ENCODE measurements at regions not wholly inside any gene's neighbourhood (a gene's known extent, or its start where the extent isn't known, plus 50 kb on each side); places are given as distances from the start of the nearest gene placed in this dataset.
"Not testable (repeated sequence)": the region's sequence is repeated elsewhere in the genome, so short reads cannot be mapped to it uniquely, and the experiment has no call there.

GRCh38 chr7:27457603-27458565 is 204.8 kb downstream of the HIBADH start:
- H3K27me3 ChIP-seq (ENCODE audit: control insufficient read depth, insufficient read depth, low read length); H3K4me3 ChIP-seq (ENCODE audit: low read length); H3K9me3 ChIP-seq (ENCODE audit: control insufficient read depth, low read depth, low read length); DNase-seq; H3K27ac ChIP-seq (ENCODE audit: low read length); H3K36me3 ChIP-seq (ENCODE audit: control insufficient read depth, insufficient read depth, low read length); H3K4me1 ChIP-seq (ENCODE audit: control insufficient read depth, insufficient read depth, low read length): not testable (repeated sequence)
- WGBS (ENCODE audit: insufficient coverage, low lambda C conversion rate) = 100% methylated on average over 1 of the region's 35 CpGs

GRCh38 chr7:27459021-27459730 is 203.5 kb downstream of the HIBADH start:
- Histone ChIP-seq H3K27me3 (ENCODE audit: control insufficient read depth, insufficient read depth, low read length) (peaks cover under 1% of the 10 kb centered on the region), H3K27ac (ENCODE audit: low read length) (no peak overlapping the region), H3K4me3 (ENCODE audit: low read length) (no peak overlapping the region), H3K36me3 (ENCODE audit: control insufficient read depth, insufficient read depth, low read length) (no peaks in the 10 kb centered on the region), H3K9me3 (ENCODE audit: control insufficient read depth, low read depth, low read length) (no peaks in the 10 kb centered on the region), H3K4me1 (ENCODE audit: control insufficient read depth, insufficient read depth, low read length) (no peaks in the 10 kb centered on the region)
- 80% methylated on average over 1 of the region's 4 CpGs for WGBS (ENCODE audit: insufficient coverage, low lambda C conversion rate)
- DNase-seq = no peak

GRCh38 chr7:27459731-27460053 is 203.0 kb downstream of the HIBADH start:
- Histone ChIP-seq H3K27ac (ENCODE audit: low read length) (no peak overlapping the region), H3K27me3 (ENCODE audit: control insufficient read depth, insufficient read depth, low read length) (peaks cover 3% of the 10 kb centered on the region), H3K4me3 (ENCODE audit: low read length) (no peak overlapping the region), H3K9me3 (ENCODE audit: control insufficient read depth, low read depth, low read length) (no peaks in the 10 kb centered on the region), H3K4me1 (ENCODE audit: control insufficient read depth, insufficient read depth, low read length) (no peaks in the 10 kb centered on the region), H3K36me3 (ENCODE audit: control insufficient read depth, insufficient read depth, low read length) (no peaks in the 10 kb centered on the region)
- WGBS (ENCODE audit: insufficient coverage, low lambda C conversion rate) = 83% methylated on average over 1 of the region's 2 CpGs
- DNase-seq = no peak

- no CpG with 5 or more reads among the region's 8 CpGs for WGBS (ENCODE audit: insufficient coverage, low lambda C conversion rate)
Measured at GRCh38 chr7:27462575-27463270, 200.0 kb downstream of the HIBADH start.

GRCh38 chr7:27464970-27465369 is 197.7 kb downstream of the HIBADH start:
- no peaks in the 10 kb centered on the region for H3K4me1 ChIP-seq (ENCODE audit: control insufficient read depth, insufficient read depth, low read length)
- no peak overlapping the region for H3K4me3 ChIP-seq (ENCODE audit: low read length)
- WGBS (ENCODE audit: insufficient coverage, low lambda C conversion rate) = 83% methylated on average over 2 of the region's 2 CpGs
- H3K27me3 ChIP-seq (ENCODE audit: control insufficient read depth, insufficient read depth, low read length) = peaks cover 27% of the 10 kb centered on the region
- no peaks in the 10 kb centered on the region for H3K36me3 ChIP-seq (ENCODE audit: control insufficient read depth, insufficient read depth, low read length)
- no peaks in the 10 kb centered on the region for H3K9me3 ChIP-seq (ENCODE audit: control insufficient read depth, low read depth, low read length)
- DNase-seq = no peak
- H3K27ac ChIP-seq (ENCODE audit: low read length) = no peak overlapping the region

More at GRCh38 chr7:27462575-27463270, 200.0 kb downstream of the HIBADH start:
- H3K27ac ChIP-seq (ENCODE audit: low read length) = no peak overlapping the region
- no peaks in the 10 kb centered on the region for H3K36me3 ChIP-seq (ENCODE audit: control insufficient read depth, insufficient read depth, low read length)
- no peaks in the 10 kb centered on the region for H3K4me1 ChIP-seq (ENCODE audit: control insufficient read depth, insufficient read depth, low read length)
- H3K9me3 ChIP-seq (ENCODE audit: control insufficient read depth, low read depth, low read length) = no peaks in the 10 kb centered on the region
- H3K27me3 ChIP-seq (ENCODE audit: control insufficient read depth, insufficient read depth, low read length) = peaks cover 21% of the 10 kb centered on the region
- DNase-seq = no peak
- H3K4me3 ChIP-seq (ENCODE audit: low read length) = no peak overlapping the region

- WGBS (ENCODE audit: insufficient coverage, low lambda C conversion rate) = no CpG with 5 or more reads among the region's 5 CpGs
- no peaks in the 10 kb centered on the region for H3K4me1 ChIP-seq (ENCODE audit: control insufficient read depth, insufficient read depth, low read length)
- no peaks in the 10 kb centered on the region for H3K9me3 ChIP-seq (ENCODE audit: control insufficient read depth, low read depth, low read length)
- no peak overlapping the region for H3K4me3 ChIP-seq (ENCODE audit: low read length)
- H3K27ac ChIP-seq (ENCODE audit: low read length) = no peak overlapping the region
- DNase-seq = no peak
- H3K36me3 ChIP-seq (ENCODE audit: control insufficient read depth, insufficient read depth, low read length) = no peaks in the 10 kb centered on the region
- H3K27me3 ChIP-seq (ENCODE audit: control insufficient read depth, insufficient read depth, low read length) = peaks cover 27% of the 10 kb centered on the region
Measured at GRCh38 chr7:27466703-27467102, 196.0 kb downstream of the HIBADH start.

GRCh38 chr7:27472043-27472442 is 190.6 kb downstream of the HIBADH start:
- Histone ChIP-seq H3K9me3 (ENCODE audit: control insufficient read depth, low read depth, low read length) (no peaks in the 10 kb centered on the region), H3K27ac (ENCODE audit: low read length) (no peak overlapping the region), H3K27me3 (ENCODE audit: control insufficient read depth, insufficient read depth, low read length) (peaks cover 9% of the 10 kb centered on the region), H3K36me3 (ENCODE audit: control insufficient read depth, insufficient read depth, low read length) (no peaks in the 10 kb centered on the region), H3K4me3 (ENCODE audit: low read length) (no peak overlapping the region), H3K4me1 (ENCODE audit: control insufficient read depth, insufficient read depth, low read length) (no peaks in the 10 kb centered on the region)
- WGBS (ENCODE audit: insufficient coverage, low lambda C conversion rate) = 90% methylated on average over 2 of the region's 4 CpGs
- no peak for DNase-seq

Data from large intestine (tissue), 3 donors.